GM18861 (cell line): ENCODE measurements at regions not wholly inside any gene's neighbourhood (a gene's known extent, or its start where the extent isn't known, plus 50 kb on each side); places are given as distances from the start of the nearest gene placed in this dataset.
"Not testable (repeated sequence)": the region's sequence is repeated elsewhere in the genome, so short reads cannot be mapped to it uniquely, and the experiment has no call there.

Experiments
- ATAC-seq: cut with Tn5 transposase; IDR thresholded peaks from one replicate; pipeline ENCODE4 v1.9.1; 2021; ENCODE audit not compliant: unreplicated experiment

- no peak for ATAC-seq
Measured at GRCh38 chr12:46553911-46554310, 181.3 kb upstream of the SLC38A2 start.

GRCh38 chr12:46553266-46553665, 180.7 kb upstream of the SLC38A2 start:
- no peak for ATAC-seq

- no peak for ATAC-seq
Measured at GRCh38 chr12:46550266-46550879, 177.8 kb upstream of the SLC38A2 start.

GRCh38 chr12:46549527-46550265, 177.1 kb upstream of the SLC38A2 start:
- no peak for ATAC-seq

- ATAC-seq, result no peak
Measured at GRCh38 chr12:46548605-46549071, 176.1 kb upstream of the SLC38A2 start.

- no peak for ATAC-seq
Measured at GRCh38 chr12:46547421-46548354, 175.1 kb upstream of the SLC38A2 start.

- ATAC-seq, result peak; percentile 68
Measured at GRCh38 chr12:46546634-46547273, 174.2 kb upstream of the SLC38A2 start.

- ATAC-seq, result not testable (repeated sequence)
Measured at GRCh38 chr12:46543378-46543795, 170.8 kb upstream of the SLC38A2 start.

GRCh38 chr12:46538976-46539375, 166.4 kb upstream of the SLC38A2 start:
- ATAC-seq, result no peak

- no peak for ATAC-seq
Measured at GRCh38 chr12:46537387-46537955, 164.9 kb upstream of the SLC38A2 start.

GRCh38 chr12:46536316-46536715, 163.7 kb upstream of the SLC38A2 start:
- peak; percentile 82 for ATAC-seq

GRCh38 chr12:46535907-46536306, 163.3 kb upstream of the SLC38A2 start:
- ATAC-seq, result no peak

- ATAC-seq, result no peak
Measured at GRCh38 chr12:46535376-46535775, 162.8 kb upstream of the SLC38A2 start.

- ATAC-seq, result no peak
Measured at GRCh38 chr12:46534327-46534840, 161.8 kb upstream of the SLC38A2 start.

GRCh38 chr12:46533723-46534122, 161.2 kb upstream of the SLC38A2 start:
- ATAC-seq, result no peak

- no peak for ATAC-seq
Measured at GRCh38 chr12:46531804-46532203, 159.2 kb upstream of the SLC38A2 start.

GRCh38 chr12:46531059-46531785, 158.6 kb upstream of the SLC38A2 start:
- no peak for ATAC-seq

- ATAC-seq, result no peak
Measured at GRCh38 chr12:46530373-46531056, 157.9 kb upstream of the SLC38A2 start.

GRCh38 chr12:46526233-46526632, 153.7 kb upstream of the SLC38A2 start:
- no peak for ATAC-seq
